ENCODE measurements at regions not wholly inside any gene's neighbourhood (a gene's known extent, or its start where the extent isn't known, plus 50 kb on each side); places are given as distances from the start of the nearest gene placed in this dataset.

- DNase-seq (ENCODE audit: extremely low spot score), result no peak
- ChIA-PET POLR2A (no interaction called here), CTCF (no interaction called here)
- TF ChIP-seq, protein P1, sequence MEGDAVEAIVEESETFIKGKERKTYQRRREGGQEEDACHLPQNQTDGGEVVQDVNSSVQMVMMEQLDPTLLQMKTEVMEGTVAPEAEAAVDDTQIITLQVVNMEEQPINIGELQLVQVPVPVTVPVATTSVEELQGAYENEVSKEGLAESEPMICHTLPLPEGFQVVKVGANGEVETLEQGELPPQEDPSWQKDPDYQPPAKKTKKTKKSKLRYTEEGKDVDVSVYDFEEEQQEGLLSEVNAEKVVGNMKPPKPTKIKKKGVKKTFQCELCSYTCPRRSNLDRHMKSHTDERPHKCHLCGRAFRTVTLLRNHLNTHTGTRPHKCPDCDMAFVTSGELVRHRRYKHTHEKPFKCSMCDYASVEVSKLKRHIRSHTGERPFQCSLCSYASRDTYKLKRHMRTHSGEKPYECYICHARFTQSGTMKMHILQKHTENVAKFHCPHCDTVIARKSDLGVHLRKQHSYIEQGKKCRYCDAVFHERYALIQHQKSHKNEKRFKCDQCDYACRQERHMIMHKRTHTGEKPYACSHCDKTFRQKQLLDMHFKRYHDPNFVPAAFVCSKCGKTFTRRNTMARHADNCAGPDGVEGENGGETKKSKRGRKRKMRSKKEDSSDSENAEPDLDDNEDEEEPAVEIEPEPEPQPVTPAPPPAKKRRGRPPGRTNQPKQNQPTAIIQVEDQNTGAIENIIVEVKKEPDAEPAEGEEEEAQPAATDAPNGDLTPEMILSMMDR (IDR thresholded peaks at IDR 0.05; ENCODE audit: control extremely low read depth, extremely low read depth, low read depth, missing control alignments), result no peak
Observed at GRCh38 chr5:93307557-93307956, 273.5 kb downstream of the NR2F1-AS1 start.

GRCh38 chr5:93305984-93306383, 275.0 kb downstream of the NR2F1-AS1 start:
- ChIA-PET POLR2A (no interaction called here), CTCF (no interaction called here)
- TF ChIP-seq, protein P1 (IDR thresholded peaks at IDR 0.05; ENCODE audit: control extremely low read depth, extremely low read depth, low read depth, missing control alignments), result no peak
- DNase-seq (ENCODE audit: extremely low spot score), result no peak

- POLR2A ChIA-PET, result interaction anchor here (0.6 kb wide), 1 partner anchor 31 kb away, joined by 3 read pairs; no protein-coding TSS in a partner anchor
- CTCF ChIA-PET, result interaction anchor here (1.1 to 1.2 kb wide), 2 partner anchors 10 to 11 kb away, joined by 3 read pairs; no protein-coding TSS in a partner anchor
- TF ChIP-seq, protein P1 (IDR thresholded peaks at IDR 0.05; ENCODE audit: control extremely low read depth, extremely low read depth, low read depth, missing control alignments), result no peak
- no peak for DNase-seq (ENCODE audit: extremely low spot score)
Observed at GRCh38 chr5:93304456-93305250, 276.4 kb downstream of the NR2F1-AS1 start.

GRCh38 chr5:93303291-93303691, 277.7 kb downstream of the NR2F1-AS1 start:
- TF ChIP-seq, protein P1 (IDR thresholded peaks at IDR 0.05; ENCODE audit: control extremely low read depth, extremely low read depth, low read depth, missing control alignments), result no peak
- CTCF ChIA-PET, result interaction anchor here (1.2 kb wide), 1 partner anchor 8 kb away, joined by 3 read pairs; no protein-coding TSS in a partner anchor
- POLR2A ChIA-PET, result no interaction called here
- DNase-seq (ENCODE audit: extremely low spot score), result no peak

GRCh38 chr5:93302711-93303110, 278.3 kb downstream of the NR2F1-AS1 start:
- CTCF ChIA-PET, result interaction anchor here (1.0 kb wide), 1 partner anchor 9 kb away, joined by 4 read pairs; no protein-coding TSS in a partner anchor
- TF ChIP-seq, protein P1 (IDR thresholded peaks at IDR 0.05; ENCODE audit: control extremely low read depth, extremely low read depth, low read depth, missing control alignments), result no peak
- POLR2A ChIA-PET, result no interaction called here
- no peak for DNase-seq (ENCODE audit: extremely low spot score)

- TF ChIP-seq, protein P1 (IDR thresholded peaks at IDR 0.05; ENCODE audit: control extremely low read depth, extremely low read depth, low read depth, missing control alignments), result no peak
- ChIA-PET CTCF (interaction anchor here (0.9 to 1.4 kb wide), 3 partner anchors 20 to 39 kb away, joined by 3 read pairs; no protein-coding TSS in a partner anchor), POLR2A (no interaction called here)
- no peak for DNase-seq (ENCODE audit: extremely low spot score)
Observed at GRCh38 chr5:93300945-93301344, 280.1 kb downstream of the NR2F1-AS1 start.

Measured in GM10248 (cell line).